B cell (primary cell): ENCODE measurements at regions not wholly inside any gene's neighbourhood (a gene's known extent, or its start where the extent isn't known, plus 50 kb on each side); places are given as distances from the start of the nearest gene placed in this dataset.

Experiments used
- CTCF ChIP-seq: fragments of 200-600 bp; IDR thresholded peaks from one replicate; pipeline ENCODE4 v1.8.0; 2022; ENCODE audit warnings: antibody characterized with exemption, mild to moderate bottlenecking
- EZH2 ChIP-seq: IDR thresholded peaks from 2 replicates; pipeline ENCODE4 v1.6.1; 2012; ENCODE audit warnings: borderline replicate concordance, low read depth, mild to moderate bottlenecking, moderate library complexity, low read length; ENCODE audit not compliant: insufficient read depth, poor library complexity, severe bottlenecking

- no peak for TF ChIP-seq CTCF
- no peak for TF ChIP-seq EZH2
Measured at GRCh38 chr10:83691791-83692596, 447.3 kb upstream of the GHITM start.
